Vagina (tissue), 2 donors: ENCODE measurements at regions not wholly inside any gene's neighbourhood (a gene's known extent, or its start where the extent isn't known, plus 50 kb on each side); places are given as distances from the start of the nearest gene placed in this dataset.

Experiments used
- DNase-seq, 2 donors: peaks; one replicate each; pipeline ENCODE4 v3.0.0-alpha.2; 2017; ENCODE audit errors: extremely low spot score in 2 of 2
- H3K27ac ChIP-seq: fragments of 200-600 bp; sonication (generic); one replicate; pipeline ENCODE4 v1.5.1; 2019
- H3K27me3 ChIP-seq: fragments of 200-600 bp; sonication (generic); one replicate; pipeline ENCODE4 v1.5.1; 2019
- H3K36me3 ChIP-seq, 2 donors: fragments of 200-600 bp; sonication (generic); one replicate each; pipeline ENCODE4 v1.5.1; 2017 to 2019
- H3K4me1 ChIP-seq: fragments of 200-600 bp; sonication (generic); one replicate; pipeline ENCODE4 v1.5.1; 2019
- H3K4me3 ChIP-seq, 2 donors: fragments of 200-600 bp; sonication (generic); 1 replicate in 1 of 2; 2 replicates in 1 of 2; pipeline ENCODE4 v1.5.1; 2016 to 2019
- H3K9me3 ChIP-seq: fragments of 200-600 bp; sonication (generic); one replicate; pipeline ENCODE4 v1.5.1; 2019
- POLR2A ChIP-seq, 2 donors: fragments of 450-650 bp; IDR thresholded peaks; one replicate each; pipeline ENCODE4 v1.6.1; 2017; ENCODE audit warnings: antibody characterized with exemption in 2 of 2, mild to moderate bottlenecking in 2 of 2, moderate library complexity in 2 of 2
- POLR2AphosphoS5 ChIP-seq, 2 donors: sonication (generic); formaldehyde crosslinking; IDR thresholded peaks; one replicate each; pipeline ENCODE4 v1.9.0; 2017; ENCODE audit warnings: antibody characterized with exemption in 2 of 2, mild to moderate bottlenecking in 2 of 2, low read depth in 1 of 2; ENCODE audit not compliant: insufficient read depth in 1 of 2
- intact Hi-C: fragments of 100-400 bp; cut with DNase I; formaldehyde crosslinking; loops from one replicate; pipeline ENCODE4 v1.15.1; 2023
- TF ChIP-seq, protein P1 (sequence below), 3 experiments: fragments of 450-650 bp in 2 of 3; fragments of 200-600 bp in 1 of 3; sonication (generic) in 1 of 3; IDR thresholded peaks; one replicate each; pipeline ENCODE4 v1.5.1; 2017 to 2019; ENCODE audit warnings: antibody characterized with exemption in 3 of 3, mild to moderate bottlenecking in 2 of 3, moderate library complexity in 2 of 3

DNA sequence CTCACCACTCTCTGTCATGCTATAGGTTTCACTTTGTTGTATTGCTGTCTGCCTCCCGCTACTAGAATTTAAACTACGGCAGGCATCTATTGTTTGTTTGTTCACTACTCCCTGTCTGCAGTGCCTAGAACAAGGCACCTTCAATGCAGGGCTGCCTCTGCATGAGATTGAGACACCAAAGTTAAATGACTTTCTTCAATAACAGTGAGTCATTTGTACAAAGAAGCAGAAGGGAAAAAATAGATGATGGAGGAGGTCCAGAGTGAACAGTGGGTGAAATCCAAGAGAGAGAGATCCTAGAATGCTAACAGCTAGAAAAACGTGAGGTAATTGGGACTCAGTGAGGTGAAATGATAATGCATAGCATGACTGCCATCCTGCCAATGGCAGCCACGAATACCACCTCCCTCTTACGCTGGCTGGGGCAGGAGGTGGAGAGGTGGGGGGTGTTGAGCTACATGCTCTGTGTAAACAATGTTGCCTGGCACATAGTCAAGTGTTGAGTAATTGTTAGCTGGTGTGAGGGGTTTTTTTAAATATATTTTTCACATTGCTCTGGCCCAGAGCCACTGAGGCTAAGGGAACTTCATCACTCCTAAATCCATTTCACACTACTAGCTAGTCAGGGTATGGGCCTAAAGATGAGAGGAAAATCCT, 367.6 kb downstream of the RPS29 start:
- H3K27me3 ChIP-seq = no peaks in the 10 kb centered on the region
- H3K9me3 ChIP-seq = no peaks in the 10 kb centered on the region
- no peak overlapping the region for H3K4me3 ChIP-seq
- no peaks in the 10 kb centered on the region for H3K4me1 ChIP-seq
- H3K27ac ChIP-seq = no peak overlapping the region
- intact Hi-C loops = no loop called here
- no peaks in the 10 kb centered on the region for H3K36me3 ChIP-seq
- DNase-seq = no peak
- no peak for TF ChIP-seq POLR2A (IDR thresholded peaks at IDR 0.05)
- TF ChIP-seq POLR2AphosphoS5 (IDR thresholded peaks at IDR 0.05; ENCODE audit: insufficient read depth in 1 of 2, low read depth in 1 of 2) = no peak
- TF ChIP-seq, protein P1, sequence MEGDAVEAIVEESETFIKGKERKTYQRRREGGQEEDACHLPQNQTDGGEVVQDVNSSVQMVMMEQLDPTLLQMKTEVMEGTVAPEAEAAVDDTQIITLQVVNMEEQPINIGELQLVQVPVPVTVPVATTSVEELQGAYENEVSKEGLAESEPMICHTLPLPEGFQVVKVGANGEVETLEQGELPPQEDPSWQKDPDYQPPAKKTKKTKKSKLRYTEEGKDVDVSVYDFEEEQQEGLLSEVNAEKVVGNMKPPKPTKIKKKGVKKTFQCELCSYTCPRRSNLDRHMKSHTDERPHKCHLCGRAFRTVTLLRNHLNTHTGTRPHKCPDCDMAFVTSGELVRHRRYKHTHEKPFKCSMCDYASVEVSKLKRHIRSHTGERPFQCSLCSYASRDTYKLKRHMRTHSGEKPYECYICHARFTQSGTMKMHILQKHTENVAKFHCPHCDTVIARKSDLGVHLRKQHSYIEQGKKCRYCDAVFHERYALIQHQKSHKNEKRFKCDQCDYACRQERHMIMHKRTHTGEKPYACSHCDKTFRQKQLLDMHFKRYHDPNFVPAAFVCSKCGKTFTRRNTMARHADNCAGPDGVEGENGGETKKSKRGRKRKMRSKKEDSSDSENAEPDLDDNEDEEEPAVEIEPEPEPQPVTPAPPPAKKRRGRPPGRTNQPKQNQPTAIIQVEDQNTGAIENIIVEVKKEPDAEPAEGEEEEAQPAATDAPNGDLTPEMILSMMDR (IDR thresholded peaks at IDR 0.05) = no peak

DNA sequence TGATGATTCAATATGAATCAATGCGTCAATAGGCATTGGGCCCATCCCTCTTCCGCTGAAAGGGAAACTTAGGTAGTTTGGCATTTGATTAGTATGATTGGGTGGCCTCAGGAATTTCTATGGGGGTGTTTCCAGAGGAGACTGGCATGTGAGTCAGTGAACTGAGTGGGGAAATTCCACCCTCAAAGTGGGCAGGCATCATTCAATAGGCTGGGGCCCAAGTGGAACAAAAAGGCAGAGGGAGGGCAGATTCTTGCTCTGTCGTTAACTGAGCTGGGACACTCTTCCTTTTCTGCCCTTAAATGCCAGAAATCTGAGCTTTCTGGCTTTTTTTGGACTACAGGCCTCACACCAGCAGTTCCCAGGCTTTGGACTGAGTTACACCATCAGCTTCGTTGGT, 373.5 kb downstream of the RPS29 start:
- H3K36me3 ChIP-seq = no peaks in the 10 kb centered on the region
- no peak for DNase-seq
- no peaks in the 10 kb centered on the region for H3K27me3 ChIP-seq
- intact Hi-C loops = no loop called here
- no peaks in the 10 kb centered on the region for H3K4me1 ChIP-seq
- H3K27ac ChIP-seq = no peak overlapping the region
- H3K9me3 ChIP-seq = no peaks in the 10 kb centered on the region
- TF ChIP-seq, protein P1 (IDR thresholded peaks at IDR 0.05) = no peak
- no peak for TF ChIP-seq POLR2AphosphoS5 (IDR thresholded peaks at IDR 0.05; ENCODE audit: insufficient read depth in 1 of 2, low read depth in 1 of 2)
- no peak for TF ChIP-seq POLR2A (IDR thresholded peaks at IDR 0.05)
- no peak overlapping the region for H3K4me3 ChIP-seq

DNA sequence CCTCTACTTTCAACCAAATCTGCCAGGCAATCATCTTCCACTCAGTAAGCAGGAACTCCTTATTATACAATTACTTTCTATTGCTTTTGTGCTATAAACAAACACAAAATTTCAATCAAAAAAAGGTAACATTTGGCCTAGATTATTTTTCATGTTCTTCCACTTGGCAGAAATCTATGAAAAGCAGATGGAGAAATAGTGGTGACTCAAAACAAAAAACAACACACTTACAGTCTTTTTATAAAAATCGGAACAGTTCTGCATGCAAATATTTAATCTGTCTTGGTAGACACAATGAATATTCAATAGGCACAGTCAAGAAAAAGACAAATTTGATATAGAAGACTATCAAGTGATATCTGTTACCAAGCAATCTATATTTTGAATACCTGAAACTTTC, 376.8 kb downstream of the RPS29 start:
- TF ChIP-seq, protein P1 (IDR thresholded peaks at IDR 0.05) = no peak
- no peak for TF ChIP-seq POLR2A (IDR thresholded peaks at IDR 0.05)
- no peak for TF ChIP-seq POLR2AphosphoS5 (IDR thresholded peaks at IDR 0.05; ENCODE audit: insufficient read depth in 1 of 2, low read depth in 1 of 2)
- H3K4me3 ChIP-seq = no peak overlapping the region
- no peaks in the 10 kb centered on the region for H3K36me3 ChIP-seq
- no peaks in the 10 kb centered on the region for H3K27me3 ChIP-seq
- no peaks in the 10 kb centered on the region for H3K4me1 ChIP-seq
- intact Hi-C loops = no loop called here
- no peak overlapping the region for H3K27ac ChIP-seq
- H3K9me3 ChIP-seq = no peaks in the 10 kb centered on the region
- DNase-seq = no peak

DNA sequence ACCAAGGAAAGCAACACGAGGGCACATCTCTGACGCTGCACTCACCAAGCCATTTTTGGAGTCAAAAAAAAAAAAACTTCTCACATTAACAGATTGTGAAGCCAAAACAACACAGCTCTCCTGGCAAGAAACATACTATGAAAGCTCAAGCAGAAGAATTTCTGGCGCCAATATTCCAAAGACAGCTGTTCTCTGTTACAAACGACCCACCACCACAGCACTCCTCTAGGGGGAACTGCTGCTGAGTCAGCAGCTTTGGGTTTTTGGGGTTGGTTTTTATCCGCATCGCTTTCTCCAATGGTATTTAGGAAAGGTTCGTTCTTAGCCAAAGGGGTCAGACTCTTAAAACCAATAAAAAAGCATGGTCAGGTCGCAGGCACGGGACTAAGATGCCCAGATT, 379.4 kb downstream of the RPS29 start:
- Histone ChIP-seq H3K4me3 (no peak overlapping the region), H3K27me3 (no peaks in the 10 kb centered on the region), H3K36me3 (no peaks in the 10 kb centered on the region), H3K4me1 (no peaks in the 10 kb centered on the region), H3K27ac (no peak overlapping the region), H3K9me3 (no peaks in the 10 kb centered on the region)
- TF ChIP-seq POLR2AphosphoS5 (IDR thresholded peaks at IDR 0.05; ENCODE audit: insufficient read depth in 1 of 2, low read depth in 1 of 2) (no peak), POLR2A (IDR thresholded peaks at IDR 0.05) (no peak)
- TF ChIP-seq, protein P1 (IDR thresholded peaks at IDR 0.05) = no peak
- intact Hi-C loops = no loop called here
- no peak for DNase-seq

DNA sequence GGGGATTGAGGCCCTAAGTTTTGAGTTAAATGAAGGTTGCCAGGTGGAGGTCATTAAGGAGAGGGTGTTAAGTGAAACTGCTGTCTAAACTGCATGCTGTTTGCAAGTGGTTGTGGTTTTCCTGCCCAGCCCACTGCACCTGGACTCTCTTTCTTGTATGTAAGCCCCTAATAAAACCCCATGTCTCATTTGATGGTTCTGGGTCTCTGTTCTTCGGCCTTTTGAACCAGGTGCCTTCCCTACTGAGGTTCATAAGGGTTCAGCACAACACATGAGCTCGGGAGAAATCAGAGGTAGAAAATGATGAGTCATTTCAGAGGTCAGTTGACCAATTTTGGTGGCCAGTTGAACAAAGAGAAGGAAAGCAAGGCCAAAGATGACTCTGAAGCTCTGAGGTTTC, 382.5 kb downstream of the RPS29 start:
- intact Hi-C loops = no loop called here
- no peak overlapping the region for H3K4me3 ChIP-seq
- TF ChIP-seq, protein P1 (IDR thresholded peaks at IDR 0.05) = no peak
- TF ChIP-seq POLR2A (IDR thresholded peaks at IDR 0.05) (no peak), POLR2AphosphoS5 (IDR thresholded peaks at IDR 0.05; ENCODE audit: insufficient read depth in 1 of 2, low read depth in 1 of 2) (no peak)
- no peak overlapping the region for H3K27ac ChIP-seq
- DNase-seq = no peak
- no peaks in the 10 kb centered on the region for H3K4me1 ChIP-seq
- no peaks in the 10 kb centered on the region for H3K9me3 ChIP-seq
- no peaks in the 10 kb centered on the region for H3K27me3 ChIP-seq
- no peaks in the 10 kb centered on the region for H3K36me3 ChIP-seq
